ENCODE measurements at regions not wholly inside any gene's neighbourhood (a gene's known extent, or its start where the extent isn't known, plus 50 kb on each side); places are given as distances from the start of the nearest gene placed in this dataset.

DNA sequence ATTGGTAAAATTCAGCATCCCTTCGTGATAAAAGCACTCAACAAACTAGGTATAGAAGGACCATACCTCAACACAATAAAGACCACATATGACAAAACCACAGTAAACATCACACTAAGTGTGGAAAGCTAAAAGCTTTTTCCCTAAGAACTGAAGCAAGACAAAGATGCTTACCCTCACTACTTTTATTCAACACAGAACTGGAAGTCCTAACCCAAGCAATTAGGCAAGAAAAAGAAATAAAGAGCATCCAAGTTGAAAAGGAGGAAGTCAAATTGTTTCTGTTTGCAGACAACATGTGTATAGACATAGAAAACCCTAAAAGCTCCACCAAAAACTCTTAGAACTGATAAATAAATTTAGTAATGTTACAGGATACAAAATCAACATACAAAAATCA is 271.7 kb downstream of the RBM43 start:
- no peak for TF ChIP-seq POLR2A (IDR thresholded peaks at IDR 0.05)
- TF ChIP-seq, protein P1, sequence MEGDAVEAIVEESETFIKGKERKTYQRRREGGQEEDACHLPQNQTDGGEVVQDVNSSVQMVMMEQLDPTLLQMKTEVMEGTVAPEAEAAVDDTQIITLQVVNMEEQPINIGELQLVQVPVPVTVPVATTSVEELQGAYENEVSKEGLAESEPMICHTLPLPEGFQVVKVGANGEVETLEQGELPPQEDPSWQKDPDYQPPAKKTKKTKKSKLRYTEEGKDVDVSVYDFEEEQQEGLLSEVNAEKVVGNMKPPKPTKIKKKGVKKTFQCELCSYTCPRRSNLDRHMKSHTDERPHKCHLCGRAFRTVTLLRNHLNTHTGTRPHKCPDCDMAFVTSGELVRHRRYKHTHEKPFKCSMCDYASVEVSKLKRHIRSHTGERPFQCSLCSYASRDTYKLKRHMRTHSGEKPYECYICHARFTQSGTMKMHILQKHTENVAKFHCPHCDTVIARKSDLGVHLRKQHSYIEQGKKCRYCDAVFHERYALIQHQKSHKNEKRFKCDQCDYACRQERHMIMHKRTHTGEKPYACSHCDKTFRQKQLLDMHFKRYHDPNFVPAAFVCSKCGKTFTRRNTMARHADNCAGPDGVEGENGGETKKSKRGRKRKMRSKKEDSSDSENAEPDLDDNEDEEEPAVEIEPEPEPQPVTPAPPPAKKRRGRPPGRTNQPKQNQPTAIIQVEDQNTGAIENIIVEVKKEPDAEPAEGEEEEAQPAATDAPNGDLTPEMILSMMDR (IDR thresholded peaks at IDR 0.05): no peak
